HG03460 (cell line): ENCODE measurements at regions not wholly inside any gene's neighbourhood (a gene's known extent, or its start where the extent isn't known, plus 50 kb on each side); places are given as distances from the start of the nearest gene placed in this dataset.
"Not testable (repeated sequence)": the region's sequence is repeated elsewhere in the genome, so short reads cannot be mapped to it uniquely, and the experiment has no call there.

Experiments
- ATAC-seq: cut with Tn5 transposase; IDR thresholded peaks from one replicate; pipeline ENCODE4 v1.9.1; 2021; ENCODE audit not compliant: unreplicated experiment

- no peak for ATAC-seq
Observed at GRCh38 chr11:91093141-91093540, 870.3 kb upstream of the CHORDC1 start.

- ATAC-seq = no peak
Observed at GRCh38 chr11:91091563-91091962, 868.7 kb upstream of the CHORDC1 start.

DNA sequence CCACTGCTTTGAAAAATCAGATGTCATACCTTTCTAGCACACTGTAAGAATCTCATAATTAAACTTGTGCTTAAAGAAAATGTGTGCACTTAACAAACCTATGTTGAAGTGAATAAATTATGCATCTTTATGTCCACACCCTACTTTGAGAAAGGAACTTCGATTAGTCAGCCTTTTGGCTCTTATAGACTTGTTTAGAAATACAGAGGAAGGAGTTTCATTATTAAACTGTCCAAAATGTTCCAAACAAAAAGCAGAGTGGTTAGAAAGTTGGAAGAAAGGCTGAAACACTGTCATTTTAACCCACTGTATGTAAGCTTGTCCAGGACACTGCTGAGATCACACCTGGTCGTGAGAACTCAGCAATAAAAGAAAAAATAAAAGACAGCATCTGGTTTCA is 863.2 kb upstream of the CHORDC1 start:
- ATAC-seq = no peak

DNA sequence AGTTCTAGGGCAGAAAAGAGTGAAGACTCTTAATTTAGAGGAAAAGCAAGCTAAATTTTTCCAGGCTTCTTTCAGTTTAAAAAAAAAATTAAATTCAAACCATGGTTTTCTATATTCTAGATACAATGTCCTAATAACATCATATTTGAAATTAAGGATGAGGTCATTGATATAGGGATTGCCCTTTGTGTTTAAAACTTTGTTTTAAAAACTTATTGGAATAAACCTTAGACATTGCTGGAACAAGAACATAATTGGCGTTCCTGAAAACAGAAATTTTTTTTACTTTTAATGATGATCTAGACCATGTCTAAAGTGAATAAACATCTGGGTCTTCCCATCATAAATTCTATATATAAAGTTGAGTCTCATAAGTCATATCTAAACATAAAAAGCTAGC is 859.4 kb upstream of the CHORDC1 start:
- ATAC-seq = no peak

- no peak for ATAC-seq
Observed at GRCh38 chr11:91081440-91082043, 858.7 kb upstream of the CHORDC1 start.

GRCh38 chr11:91078221-91078620 is 855.4 kb upstream of the CHORDC1 start:
- no peak for ATAC-seq

DNA sequence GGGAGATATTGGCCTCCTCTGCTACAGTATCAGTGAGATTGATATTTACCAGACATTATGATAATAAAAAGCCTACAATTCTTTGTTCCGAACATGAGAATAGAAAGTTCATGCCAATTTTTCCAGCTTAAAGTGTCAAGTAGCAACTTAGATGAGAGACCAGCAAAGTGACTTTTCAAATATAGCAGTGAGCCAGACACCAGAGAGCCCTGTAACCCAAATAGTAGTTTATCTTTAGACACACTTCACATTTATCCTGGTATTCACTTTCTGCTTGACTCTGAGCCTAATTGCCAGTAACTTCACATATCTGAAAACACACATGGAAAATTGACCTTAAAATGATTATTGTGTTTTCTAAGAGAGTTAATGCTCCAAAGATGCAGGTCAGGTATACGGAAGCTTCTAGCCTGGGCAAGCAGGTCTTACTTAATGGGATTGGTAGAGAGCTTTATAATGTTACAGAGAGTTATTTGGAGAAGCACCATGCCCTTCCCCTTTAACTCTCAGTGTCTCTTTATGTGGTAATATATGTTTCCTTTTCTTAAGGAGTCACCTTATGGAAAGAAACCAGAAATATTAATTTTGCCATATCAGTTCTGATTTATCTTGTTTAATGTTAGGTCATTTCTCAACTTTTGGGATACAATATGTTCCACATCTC is 852.3 kb upstream of the CHORDC1 start:
- ATAC-seq = no peak

DNA sequence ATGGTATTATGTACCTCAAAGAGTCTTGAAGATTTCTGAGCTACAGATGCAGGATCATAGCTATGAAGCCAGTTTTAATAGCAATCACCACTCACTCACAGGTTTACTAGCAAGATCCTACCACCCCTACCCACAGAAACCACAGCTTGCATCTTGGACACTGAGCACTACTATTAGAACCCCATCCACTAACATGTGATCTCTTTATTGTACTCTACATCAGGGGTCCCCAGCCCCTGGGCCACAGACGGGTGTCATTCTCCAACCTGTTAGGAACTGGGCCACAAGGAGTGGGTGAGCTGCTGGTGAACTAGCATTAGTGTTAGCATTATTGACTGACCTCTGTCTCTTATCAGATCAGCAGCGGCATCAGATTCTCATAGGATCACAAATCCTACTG is 844.8 kb upstream of the CHORDC1 start:
- no peak for ATAC-seq

GRCh38 chr11:91066456-91067047 is 843.7 kb upstream of the CHORDC1 start:
- no peak for ATAC-seq

DNA sequence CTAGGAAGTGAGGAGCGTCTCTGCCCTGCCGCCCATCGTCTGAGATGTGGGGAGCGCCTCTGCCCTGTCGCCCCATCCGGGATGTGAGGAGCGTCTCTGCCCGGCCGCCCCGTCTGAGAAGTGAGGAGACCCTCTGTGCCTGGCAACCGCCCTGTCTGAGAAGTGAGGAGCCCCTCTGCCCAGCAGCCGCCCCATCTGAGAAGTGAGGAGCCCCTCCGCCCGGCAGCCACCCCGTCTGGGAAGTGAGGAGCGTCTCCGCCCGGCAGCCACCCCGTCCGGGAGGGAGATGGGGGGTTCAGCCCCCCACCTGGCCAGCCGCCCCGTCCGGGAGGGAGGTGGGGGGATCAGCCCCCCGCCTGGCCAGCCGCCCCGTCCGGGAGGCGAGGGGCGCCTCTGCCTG is 840.5 kb upstream of the CHORDC1 start:
- ATAC-seq = not testable (repeated sequence)

GRCh38 chr11:91047882-91048281 is 825.0 kb upstream of the CHORDC1 start:
- no peak for ATAC-seq

GRCh38 chr11:91046261-91046660 is 823.4 kb upstream of the CHORDC1 start:
- ATAC-seq = no peak

DNA sequence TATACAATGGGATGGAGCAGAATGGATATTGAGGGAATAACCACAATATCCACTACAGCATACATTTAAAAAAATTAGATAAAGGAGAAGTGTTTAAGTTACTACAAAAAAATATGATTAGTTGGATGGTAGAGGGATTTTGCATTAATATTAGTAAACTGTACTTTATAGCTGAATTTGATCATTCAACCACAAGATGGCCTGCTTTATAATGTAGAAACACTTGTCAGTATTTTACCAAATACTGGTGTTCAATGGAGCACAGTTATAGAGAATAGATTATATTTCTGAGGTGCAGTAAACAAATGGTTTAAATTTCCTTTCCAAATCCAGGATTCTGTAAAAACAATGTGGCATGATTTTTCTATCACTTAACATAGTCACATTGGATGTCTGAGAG is 818.8 kb upstream of the CHORDC1 start:
- no peak for ATAC-seq

GRCh38 chr11:91023731-91024130 is 800.9 kb upstream of the CHORDC1 start:
- ATAC-seq = no peak

DNA sequence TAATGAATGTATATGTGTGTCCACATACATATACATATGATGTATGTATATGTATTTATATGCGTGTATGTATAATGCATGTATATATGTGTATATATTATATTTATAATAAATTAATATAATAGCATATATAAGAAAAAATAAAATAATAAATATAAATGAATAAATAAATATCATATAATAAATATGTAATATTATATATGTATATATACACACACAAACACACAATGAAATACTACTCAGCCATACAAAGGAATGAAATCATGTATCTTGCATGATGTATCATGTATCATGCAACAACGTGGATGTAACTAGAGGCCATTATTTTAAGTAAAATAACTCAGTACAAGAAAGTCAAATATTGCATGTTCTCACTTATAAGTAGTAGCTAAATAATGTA is 788.7 kb upstream of the CHORDC1 start:
- no peak for ATAC-seq

GRCh38 chr11:91005458-91005857 is 782.6 kb upstream of the CHORDC1 start:
- no peak for ATAC-seq

GRCh38 chr11:90997241-90997640 is 774.4 kb upstream of the CHORDC1 start:
- ATAC-seq = no peak

GRCh38 chr11:90972159-90972558 is 749.3 kb upstream of the CHORDC1 start:
- not testable (repeated sequence) for ATAC-seq

- ATAC-seq = no peak
Observed at GRCh38 chr11:90947930-90948329, 725.1 kb upstream of the CHORDC1 start.

GRCh38 chr11:90930252-90930651 is 707.4 kb upstream of the CHORDC1 start:
- no peak for ATAC-seq

DNA sequence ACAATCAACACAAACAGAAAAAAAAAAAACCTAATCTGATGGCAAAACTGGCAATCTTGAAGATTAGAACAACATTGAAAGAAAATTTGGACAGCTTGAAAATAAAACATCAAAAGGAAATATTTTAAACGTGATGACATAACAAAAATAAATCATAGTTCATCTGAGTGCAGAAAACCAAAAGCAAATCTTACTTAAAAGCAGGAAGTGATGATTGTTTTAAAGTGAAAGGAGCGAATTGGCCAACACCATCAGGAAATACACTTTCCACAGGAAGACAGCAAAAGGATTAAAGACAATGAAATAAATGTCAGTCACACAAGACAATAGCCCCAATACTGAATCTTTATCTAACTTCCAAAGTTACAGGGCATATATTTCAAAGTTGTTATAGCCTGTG is 696.5 kb upstream of the CHORDC1 start:
- no peak for ATAC-seq

- no peak for ATAC-seq
Observed at GRCh38 chr11:90916706-90917105, 693.9 kb upstream of the CHORDC1 start.
